GM12872 (cell line): ENCODE measurements at regions not wholly inside any gene's neighbourhood (a gene's known extent, or its start where the extent isn't known, plus 50 kb on each side); places are given as distances from the start of the nearest gene placed in this dataset.

Source experiments
- TF ChIP-seq, protein P1 (sequence below): IDR thresholded peaks from 3 replicates; pipeline ENCODE4 v1.5.1; 2011; ENCODE audit warnings: low read depth, mild to moderate bottlenecking, low read length, moderate library complexity; ENCODE audit not compliant: insufficient read depth

DNA sequence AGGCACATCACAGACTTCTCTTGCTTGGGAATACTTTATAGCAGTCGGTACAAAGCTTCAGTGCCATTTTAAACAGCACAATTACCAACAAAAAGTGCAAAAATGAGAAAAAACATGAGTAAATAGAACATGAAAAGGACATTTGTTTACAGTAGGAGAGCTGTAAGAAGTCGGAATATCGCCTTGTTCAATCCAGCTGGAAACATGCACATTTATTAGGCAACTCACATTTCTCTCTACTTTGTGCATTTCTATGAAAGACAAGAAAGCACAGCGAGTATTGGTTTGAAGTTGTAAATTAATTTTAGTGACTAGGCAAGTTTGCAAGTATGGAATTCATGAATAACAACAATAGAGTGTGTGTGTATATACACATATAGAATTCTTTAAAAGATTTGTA is 484.7 kb downstream of the DACH1 start:
- TF ChIP-seq, protein P1, sequence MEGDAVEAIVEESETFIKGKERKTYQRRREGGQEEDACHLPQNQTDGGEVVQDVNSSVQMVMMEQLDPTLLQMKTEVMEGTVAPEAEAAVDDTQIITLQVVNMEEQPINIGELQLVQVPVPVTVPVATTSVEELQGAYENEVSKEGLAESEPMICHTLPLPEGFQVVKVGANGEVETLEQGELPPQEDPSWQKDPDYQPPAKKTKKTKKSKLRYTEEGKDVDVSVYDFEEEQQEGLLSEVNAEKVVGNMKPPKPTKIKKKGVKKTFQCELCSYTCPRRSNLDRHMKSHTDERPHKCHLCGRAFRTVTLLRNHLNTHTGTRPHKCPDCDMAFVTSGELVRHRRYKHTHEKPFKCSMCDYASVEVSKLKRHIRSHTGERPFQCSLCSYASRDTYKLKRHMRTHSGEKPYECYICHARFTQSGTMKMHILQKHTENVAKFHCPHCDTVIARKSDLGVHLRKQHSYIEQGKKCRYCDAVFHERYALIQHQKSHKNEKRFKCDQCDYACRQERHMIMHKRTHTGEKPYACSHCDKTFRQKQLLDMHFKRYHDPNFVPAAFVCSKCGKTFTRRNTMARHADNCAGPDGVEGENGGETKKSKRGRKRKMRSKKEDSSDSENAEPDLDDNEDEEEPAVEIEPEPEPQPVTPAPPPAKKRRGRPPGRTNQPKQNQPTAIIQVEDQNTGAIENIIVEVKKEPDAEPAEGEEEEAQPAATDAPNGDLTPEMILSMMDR = no peak

DNA sequence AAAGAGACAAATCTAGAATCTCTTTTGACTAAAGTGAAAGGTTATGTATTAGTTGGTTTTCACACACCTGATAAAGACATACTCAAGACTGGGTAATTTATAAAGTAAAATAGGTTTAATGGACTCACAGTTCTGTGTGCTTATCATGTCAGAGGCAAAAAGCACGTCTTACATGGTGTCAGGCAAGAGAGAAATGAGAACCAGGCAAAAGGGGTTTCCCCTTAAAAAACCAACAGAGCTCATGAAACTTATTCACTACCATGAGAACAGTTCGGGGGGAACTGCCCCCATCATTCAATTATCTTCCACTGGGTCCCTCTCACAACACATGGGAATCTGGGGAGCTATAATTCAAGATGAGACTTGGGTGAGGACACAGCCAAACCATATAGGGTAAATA is 486.8 kb downstream of the DACH1 start:
- TF ChIP-seq, protein P1 = no peak

DNA sequence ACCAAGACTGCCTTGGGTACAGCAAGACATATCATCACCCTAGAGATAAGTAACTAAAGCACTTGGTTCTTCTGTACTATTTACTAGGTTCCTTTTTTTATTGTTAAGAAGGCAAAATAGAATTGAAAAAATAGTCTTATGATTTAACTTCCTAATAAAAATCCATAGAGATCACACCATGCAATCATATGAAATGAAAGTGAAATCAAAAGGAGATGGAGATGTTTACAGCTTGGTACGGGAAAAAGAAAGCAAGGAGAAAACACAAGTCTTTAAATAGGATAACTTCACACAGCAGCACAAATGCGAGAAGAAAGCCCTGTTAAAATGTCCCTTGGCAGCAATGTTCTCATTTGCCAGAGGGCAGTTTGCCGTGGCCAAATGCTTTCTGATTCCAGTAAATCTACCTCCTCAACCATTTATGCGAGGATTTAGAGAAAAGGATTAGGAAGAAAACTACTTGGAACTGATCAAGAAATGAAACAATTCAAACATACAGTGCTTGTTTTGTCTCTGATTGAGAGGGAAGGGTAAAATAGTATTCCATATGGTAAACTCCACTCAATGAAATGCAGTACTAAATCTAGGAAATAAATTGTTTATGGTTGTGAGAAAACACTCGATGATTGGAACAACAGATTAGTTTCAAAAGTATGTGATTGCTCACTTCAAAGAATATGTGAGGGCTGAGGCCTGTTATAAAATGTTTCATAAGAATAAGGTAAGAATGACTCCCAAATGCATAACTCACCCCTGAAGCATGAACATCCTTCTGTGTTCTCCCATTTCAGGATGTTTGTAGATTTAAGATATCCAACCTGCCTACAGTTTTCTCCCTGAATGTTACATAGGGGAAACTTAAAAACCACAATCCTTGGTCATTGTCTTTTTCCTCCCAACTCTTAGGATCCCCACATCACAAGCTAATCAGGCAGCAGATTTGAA is 487.8 kb downstream of the DACH1 start:
- TF ChIP-seq, protein P1 = no peak

DNA sequence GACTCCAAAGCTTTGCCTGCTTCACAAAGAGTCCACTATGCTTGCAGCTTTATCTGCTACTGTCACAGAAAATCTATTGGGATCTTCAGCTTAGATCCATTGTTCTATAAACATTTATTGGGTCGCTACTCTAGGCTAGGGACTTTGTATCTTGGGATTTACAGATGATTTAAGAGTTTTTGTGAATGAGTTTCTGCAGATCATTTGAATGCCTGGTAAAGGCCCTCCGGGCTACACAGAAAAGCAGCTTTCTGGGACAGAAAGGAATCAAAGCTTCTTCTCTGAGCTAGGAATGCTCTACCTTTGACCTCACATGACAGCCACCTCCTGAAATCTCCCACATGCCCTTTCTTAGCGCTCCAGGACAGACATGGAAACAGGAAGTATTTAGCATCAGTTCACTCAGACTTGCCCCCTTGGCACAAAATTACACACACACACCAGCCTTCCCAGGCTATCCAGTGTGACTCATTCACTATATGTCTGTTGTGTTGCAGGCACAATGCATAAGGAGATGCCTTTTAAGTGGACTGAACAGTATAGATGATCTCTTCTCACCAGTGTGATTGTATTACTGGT is 492.4 kb downstream of the DACH1 start:
- TF ChIP-seq, protein P1 = no peak

DNA sequence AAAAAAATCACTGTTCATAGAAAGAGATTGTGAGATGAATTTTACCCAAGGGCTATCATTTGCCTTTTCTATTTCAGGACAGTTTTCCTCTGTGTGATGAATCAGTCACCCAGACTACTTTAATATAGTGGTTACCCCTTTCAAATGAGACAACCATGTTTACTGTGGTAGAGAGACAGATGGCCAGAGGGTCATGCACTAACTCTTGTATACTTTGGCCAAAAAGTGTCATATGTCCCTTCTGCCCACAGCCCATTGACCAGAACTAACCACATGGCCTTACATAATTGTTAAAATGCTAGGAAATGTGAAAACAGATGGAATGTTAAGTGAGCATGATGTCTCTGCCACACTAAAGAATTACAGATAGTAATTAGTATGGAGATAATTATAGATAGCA is 498.7 kb downstream of the DACH1 start:
- TF ChIP-seq, protein P1 = no peak

DNA sequence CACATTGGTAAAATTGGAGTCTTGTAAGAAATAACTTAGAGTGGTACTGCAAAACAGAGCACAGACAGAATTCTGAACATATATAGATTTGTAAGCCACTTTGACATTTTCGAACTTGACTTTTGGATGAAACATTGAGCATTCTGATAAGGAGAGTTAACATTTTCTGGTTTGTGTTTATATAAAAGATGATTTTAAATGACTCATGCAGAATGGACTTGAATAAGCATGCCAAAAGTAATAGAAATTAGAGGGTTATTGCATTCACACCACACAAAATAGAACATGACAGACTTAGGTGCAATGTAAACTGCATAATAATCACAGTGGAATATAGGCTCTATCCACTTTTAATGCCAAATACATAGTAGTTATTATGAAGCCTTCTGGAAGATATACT is 507.0 kb downstream of the DACH1 start:
- TF ChIP-seq, protein P1 = no peak

DNA sequence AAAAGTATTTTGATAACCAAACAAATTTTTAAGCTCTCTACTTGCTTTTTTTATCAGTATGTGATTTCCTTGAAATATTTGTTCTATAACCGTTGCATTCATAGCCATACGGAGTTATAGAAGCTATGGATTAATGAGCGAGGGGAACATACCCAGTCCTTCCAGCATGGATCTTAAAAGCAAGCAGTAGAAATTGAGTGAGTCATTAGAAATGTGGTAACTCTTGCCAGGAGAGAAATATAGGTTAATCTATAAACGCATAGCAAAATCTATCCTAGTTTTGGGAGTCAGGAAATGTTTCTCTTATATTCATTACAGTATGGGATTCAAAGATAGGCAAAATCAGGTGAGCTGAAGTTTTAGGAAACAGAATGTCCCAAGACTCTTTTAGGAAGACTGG is 507.4 kb downstream of the DACH1 start:
- TF ChIP-seq, protein P1 = no peak
